NOMO-1 (cell line): ENCODE measurements at regions not wholly inside any gene's neighbourhood (a gene's known extent, or its start where the extent isn't known, plus 50 kb on each side); places are given as distances from the start of the nearest gene placed in this dataset.
A peak's percentile ranks its signal among the peaks of the same experiment; 100 is the strongest.

Source experiments
- DNase-seq, 2 experiments: peaks; one replicate each; lab custom pipeline; 2025; ENCODE audit not compliant: unreplicated experiment in 2 of 2; lab: John Stamatoyannopoulos, UW

DNA sequence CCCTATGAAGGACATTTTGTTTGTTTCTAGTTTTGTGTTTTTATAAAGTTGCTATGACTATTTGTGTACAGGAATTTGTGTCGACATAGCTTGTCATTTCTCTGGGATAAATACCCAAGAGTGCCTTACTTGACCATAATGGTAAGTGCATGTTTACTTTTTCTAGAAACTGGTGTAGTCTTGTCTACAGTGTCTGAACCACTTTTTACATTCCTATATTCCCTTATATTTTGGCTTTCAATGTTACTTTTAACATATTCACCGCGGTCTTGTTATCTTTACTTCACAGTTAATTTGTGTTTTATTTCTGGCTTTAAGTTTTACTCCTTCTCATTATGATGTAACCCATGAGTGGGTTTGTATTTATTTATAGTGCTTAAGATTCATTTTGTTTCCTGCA, 444.4 kb upstream of the RGS17 start:
- no peak for DNase-seq

DNA sequence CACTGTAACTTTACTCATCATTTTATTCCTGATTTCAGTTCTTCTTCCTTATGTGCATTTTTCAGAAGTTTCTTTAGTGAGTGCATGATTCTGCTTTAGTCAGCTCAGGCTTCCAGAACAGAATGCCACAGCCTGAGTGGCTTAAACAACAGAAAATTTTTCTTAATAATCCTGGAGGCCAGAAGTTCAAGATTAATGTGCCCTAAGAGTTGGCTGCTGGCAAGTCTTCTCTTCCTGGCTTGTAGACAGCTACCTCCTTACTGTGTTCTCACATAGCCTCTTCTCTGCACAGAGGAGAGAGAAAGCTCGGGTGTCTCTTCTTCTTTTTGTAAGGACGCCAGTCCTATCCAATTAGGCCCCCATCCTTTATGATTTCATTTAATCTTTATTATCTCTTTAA, 443.1 kb upstream of the RGS17 start:
- no peak for DNase-seq

GRCh38 chr6:153572371-153572770, 441.3 kb upstream of the RGS17 start:
- no peak for DNase-seq

- no peak for DNase-seq
These were observed 437.5 kb upstream of the RGS17 start for GRCh38 chr6:153568628-153569027.

DNA sequence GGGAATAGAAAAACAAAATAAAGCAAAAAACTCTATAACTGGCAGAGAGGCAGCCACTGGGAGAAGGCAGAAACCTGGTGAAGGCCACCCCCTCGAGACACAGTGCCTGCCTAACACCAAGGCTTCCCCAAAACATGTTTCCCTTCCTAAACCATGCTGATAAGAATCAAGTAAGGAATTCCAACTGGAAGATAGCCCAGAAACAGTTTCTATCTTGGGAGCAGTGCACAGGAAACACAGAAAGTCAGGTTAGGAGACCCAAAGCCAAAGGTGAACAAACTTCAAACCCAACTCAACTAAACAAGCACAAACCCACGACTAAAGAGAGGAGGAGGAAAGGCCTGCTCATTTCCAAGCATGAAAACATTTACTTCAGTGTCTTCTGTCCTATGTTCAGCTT, 433.7 kb upstream of the RGS17 start:
- DNase-seq, result no peak

GRCh38 chr6:153563001-153563400, 431.9 kb upstream of the RGS17 start:
- no peak for DNase-seq

DNA sequence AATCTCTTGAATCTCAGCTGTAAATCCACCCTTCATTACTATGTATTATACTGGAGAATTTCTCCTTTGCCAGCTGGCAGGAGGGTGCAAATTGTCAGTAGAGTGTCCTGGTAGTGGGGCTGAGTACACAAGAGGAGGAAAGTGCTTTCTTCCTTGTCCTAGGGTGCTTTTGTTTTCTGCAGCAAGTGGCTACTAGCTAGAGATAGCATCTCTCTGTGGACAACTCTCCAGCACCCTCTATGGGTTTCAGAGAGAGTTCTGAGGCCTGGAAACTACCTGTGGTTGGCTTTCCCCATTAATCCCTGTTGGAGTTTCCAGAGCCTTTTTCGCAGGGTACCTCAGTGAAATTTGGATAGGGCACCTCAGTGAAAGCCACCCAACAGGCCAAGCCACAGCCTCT, 422.5 kb upstream of the RGS17 start:
- no peak for DNase-seq

GRCh38 chr6:153539602-153540001, 408.5 kb upstream of the RGS17 start:
- DNase-seq, result no peak

DNA sequence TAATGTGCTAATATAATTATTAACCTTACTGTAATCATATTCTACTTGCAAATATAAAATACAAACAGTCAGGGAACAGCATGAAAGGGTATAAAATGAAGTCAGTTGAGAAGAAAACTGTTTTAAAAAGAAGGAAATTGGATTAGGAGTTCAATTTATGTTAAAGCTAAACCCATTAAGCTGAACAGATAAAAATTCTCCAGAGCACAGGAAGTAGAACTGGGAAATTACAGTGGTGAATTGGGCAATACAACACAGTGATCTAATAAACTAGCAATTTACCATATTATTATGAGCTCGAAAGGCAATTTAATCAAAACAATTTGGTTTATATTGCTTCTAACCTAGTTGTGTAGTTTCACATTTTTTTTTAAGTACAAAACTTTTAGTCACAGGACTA, 407.4 kb upstream of the RGS17 start:
- peak in 1 of 2 experiments; percentile 0 for DNase-seq

GRCh38 chr6:153537422-153537821, 406.3 kb upstream of the RGS17 start:
- DNase-seq, result no peak

GRCh38 chr6:153526479-153526878, 395.4 kb upstream of the RGS17 start:
- DNase-seq, result no peak

- DNase-seq, result no peak
These were observed 394.9 kb upstream of the RGS17 start for GRCh38 chr6:153525998-153526397.

DNA sequence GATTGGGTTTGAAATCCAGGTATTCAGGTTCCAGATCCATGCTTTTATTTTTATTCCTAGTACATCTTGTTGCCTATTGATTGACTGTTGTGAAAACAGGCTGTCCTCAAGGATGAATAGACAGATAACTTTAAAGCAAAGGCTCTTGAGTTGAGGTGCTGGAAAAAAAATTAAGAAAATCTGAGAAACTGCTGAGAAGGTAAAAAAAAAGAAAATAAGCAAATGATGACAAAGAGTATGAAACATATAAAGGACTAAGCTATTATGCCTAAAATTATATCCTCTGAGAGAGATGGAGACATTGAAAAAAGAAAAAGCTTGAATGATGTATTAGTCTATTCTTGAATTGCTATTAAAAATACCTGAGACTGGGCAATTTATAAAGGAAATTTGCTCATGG, 392.3 kb upstream of the RGS17 start:
- no peak for DNase-seq

DNA sequence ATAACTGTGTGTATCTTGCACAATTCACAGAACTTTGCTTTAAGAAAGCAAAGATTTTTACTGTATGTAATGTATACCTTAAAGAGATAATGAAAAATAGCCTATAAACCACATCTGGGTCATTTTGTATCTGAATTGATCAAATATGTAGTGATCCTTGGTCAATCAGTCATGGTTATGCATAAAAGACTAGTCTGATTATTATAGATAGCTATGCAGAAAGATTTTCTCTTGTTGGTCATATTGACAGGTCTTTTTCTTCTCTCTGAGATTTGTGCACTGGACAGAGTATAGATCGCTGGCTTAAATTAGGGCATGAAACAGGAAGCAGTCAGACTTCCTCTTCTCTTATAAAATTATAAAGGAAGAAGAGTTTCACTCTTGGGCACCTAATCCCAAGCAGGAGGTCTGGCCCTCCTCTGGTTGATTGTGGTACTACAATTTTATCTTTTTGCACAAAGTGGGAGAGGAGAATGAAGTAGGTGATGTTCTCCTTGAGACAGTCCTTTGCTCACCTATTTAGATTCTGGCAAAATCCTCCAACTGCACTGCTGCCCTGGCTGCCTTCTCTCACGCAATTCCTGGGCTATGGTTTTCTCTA, 380.9 kb upstream of the RGS17 start:
- peak; percentile 45 to 73 for DNase-seq

DNA sequence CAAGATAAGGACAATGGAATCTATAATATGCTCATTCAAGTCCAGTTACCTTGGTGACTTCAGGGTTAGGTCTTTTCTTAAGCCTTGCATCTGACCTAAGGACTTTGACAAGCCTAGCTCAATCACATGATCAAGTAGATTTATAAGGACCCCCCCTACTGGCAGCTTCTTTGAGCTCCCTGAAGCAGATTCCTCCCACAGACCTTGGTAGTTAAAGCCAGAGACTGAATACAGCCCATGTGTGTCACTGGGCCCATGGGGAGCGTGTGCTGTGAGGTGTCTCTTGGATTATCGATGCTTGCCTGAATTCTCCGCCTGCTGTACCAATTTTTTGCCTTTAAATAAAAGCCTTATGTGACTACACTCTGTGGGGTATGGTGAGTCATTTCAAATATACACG, 372.7 kb upstream of the RGS17 start:
- DNase-seq, result no peak

DNA sequence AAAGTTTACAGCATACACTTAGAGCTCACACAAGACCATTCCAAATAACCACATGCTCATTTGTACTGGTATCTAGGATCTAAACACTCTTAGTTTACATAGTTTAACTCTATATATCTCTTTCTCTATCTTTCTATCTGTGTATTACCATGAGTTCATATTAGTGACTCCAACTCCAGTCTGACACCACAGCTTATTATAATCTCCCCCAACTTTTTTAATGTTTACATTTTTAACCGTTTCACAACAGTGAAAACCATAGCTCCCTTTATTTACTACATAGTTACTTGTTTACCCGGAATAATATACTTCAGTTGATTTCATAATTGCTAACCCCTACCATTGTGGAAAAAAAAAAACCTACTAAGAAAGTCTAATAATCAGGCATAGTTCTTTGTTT, 362.4 kb upstream of the RGS17 start:
- DNase-seq, result no peak

DNA sequence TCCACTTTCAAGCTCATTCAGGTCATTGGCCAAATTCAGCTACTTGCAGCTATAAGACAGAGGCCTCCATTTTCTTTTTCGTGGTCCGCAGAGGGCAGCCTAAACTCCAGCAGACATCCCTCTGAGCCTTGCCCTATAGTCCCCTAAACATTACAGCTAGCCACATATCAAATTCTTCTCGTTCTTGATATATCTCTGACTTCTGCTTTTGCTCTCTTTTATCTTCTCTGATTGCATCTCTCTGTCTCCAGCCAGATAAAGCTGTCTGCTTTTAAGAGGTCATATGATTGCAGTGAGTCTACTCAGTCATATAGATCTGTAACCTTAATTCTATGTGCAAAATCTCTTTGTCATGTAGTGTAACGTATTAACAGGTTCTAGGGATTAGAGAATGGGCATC, 358.4 kb upstream of the RGS17 start:
- no peak for DNase-seq

GRCh38 chr6:153488267-153488666, 357.2 kb upstream of the RGS17 start:
- no peak for DNase-seq

DNA sequence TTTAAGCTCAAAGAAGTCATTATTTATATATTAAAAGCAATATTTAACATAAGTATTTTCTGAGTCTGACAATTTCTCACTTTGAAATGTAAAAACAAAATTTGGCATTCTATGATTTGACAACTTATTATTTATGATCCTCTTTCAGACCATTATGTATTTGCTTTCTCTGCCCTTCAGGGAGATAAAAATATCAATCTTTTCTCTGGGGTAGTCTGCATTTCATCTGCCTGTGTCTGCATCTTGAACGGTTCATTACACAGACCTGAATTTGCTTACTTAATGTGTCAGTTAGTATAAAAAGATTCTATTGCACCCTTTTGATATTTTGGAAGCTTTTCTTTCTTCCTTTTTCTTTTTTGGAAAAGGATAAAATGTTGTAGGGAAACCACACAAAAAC, 354.0 kb upstream of the RGS17 start:
- DNase-seq, result no peak

- DNase-seq, result peak; percentile 2 to 14
These were observed 353.0 kb upstream of the RGS17 start for GRCh38 chr6:153484056-153484455.

GRCh38 chr6:153476243-153476642, 345.2 kb upstream of the RGS17 start:
- no peak for DNase-seq

DNA sequence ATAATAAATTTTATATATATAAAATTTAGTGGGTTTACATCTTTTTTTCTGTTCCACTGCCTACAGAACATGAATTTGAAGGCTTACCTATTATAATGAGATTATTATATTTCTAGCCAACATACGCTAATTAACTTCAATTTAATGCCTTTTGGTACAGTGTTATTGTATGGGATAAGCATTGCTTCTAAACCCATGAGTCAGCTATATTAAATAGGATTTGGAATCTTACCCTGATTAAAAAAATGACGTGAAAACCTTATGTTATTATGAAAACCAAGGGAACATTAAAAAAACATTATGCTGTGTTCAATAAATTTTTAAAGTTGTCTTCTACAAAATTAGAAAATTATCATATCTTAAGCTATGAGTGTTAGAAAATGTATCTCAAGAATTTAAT, 334.0 kb upstream of the RGS17 start:
- no peak for DNase-seq

- no peak for DNase-seq
These were observed 318.2 kb upstream of the RGS17 start for GRCh38 chr6:153449279-153449678.
